ENCODE measurements at regions not wholly inside any gene's neighbourhood (a gene's known extent, or its start where the extent isn't known, plus 50 kb on each side); places are given as distances from the start of the nearest gene placed in this dataset.

DNA sequence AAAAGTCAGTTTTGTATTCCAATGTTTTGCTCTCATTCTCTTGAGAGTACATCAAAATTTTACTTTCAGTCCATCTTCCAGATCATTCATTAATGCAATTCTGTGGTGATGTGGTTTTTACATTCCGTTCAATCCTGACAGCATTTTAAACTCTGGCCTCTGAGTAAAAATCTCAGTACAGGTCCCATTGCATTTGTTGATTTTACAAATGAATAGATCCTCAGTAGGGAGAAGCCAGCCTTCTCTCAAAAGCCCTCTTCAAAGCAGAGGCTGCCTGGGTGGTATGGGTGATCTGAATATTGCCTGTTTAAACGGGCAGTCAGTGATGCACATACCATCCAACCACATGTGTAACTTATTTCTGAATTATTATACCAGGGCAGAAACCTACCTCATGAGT is 72.5 kb upstream of the TSC22D2 start:
- Histone ChIP-seq H3K36me3 (ENCODE audit: insufficient read depth, low read length, poor library complexity, severe bottlenecking) (no peaks in the 10 kb centered on the region), H3K27ac (ENCODE audit: low read depth, low read length, poor library complexity, severe bottlenecking) (no peak overlapping the region), H3K4me3 (ENCODE audit: low read depth, low read length, poor library complexity, severe bottlenecking) (no peak overlapping the region), H3K27me3 (replicated peaks; ENCODE audit: insufficient read depth, low read depth, low read length, poor library complexity) (no peaks in the 10 kb centered on the region), H3K4me1 (ENCODE audit: insufficient read depth, low read length, poor library complexity, severe bottlenecking) (no peaks in the 10 kb centered on the region), H3K9me3 (ENCODE audit: low read depth, low read length, poor library complexity, severe bottlenecking) (peaks cover 10% of the 10 kb centered on the region)
- CTCF ChIA-PET: no interaction called here
- no TSS peak for BruUV-seq (replicated peaks)
- intact Hi-C loops (cut with micrococcal nuclease; ENCODE audit: unreplicated experiment): no loop called here
- TF ChIP-seq, protein P1, sequence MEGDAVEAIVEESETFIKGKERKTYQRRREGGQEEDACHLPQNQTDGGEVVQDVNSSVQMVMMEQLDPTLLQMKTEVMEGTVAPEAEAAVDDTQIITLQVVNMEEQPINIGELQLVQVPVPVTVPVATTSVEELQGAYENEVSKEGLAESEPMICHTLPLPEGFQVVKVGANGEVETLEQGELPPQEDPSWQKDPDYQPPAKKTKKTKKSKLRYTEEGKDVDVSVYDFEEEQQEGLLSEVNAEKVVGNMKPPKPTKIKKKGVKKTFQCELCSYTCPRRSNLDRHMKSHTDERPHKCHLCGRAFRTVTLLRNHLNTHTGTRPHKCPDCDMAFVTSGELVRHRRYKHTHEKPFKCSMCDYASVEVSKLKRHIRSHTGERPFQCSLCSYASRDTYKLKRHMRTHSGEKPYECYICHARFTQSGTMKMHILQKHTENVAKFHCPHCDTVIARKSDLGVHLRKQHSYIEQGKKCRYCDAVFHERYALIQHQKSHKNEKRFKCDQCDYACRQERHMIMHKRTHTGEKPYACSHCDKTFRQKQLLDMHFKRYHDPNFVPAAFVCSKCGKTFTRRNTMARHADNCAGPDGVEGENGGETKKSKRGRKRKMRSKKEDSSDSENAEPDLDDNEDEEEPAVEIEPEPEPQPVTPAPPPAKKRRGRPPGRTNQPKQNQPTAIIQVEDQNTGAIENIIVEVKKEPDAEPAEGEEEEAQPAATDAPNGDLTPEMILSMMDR (conservative IDR thresholded peaks at IDR 0.05; ENCODE audit: low read depth, low read length): no peak
- no peak for TF ChIP-seq EZH2 (IDR thresholded peaks at IDR 0.05; ENCODE audit: borderline replicate concordance, low read depth, low read length, poor library complexity, severe bottlenecking)
- DNase-seq (ENCODE audit: low spot score): no peak
- POLR2A ChIA-PET (ENCODE audit: low non-redundant PET): no interaction called here

DNA sequence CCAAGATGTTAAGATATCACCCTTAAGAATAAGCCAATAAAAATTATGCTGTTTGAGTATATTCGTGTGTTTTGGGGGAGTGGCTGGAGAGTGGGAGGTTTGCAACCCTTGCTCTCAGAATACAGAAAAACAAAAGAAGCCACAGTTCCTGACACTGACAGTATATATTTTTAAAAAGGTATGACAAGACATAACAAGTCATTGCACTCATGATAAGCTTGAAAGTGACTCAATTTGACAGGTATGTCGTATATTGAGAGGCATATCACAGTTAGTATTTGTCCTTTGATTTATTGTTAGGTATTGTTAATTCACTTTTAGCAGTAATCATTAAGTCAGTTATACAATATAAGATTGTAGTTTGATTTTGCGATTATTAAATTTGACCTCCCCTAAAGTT is 73.1 kb upstream of the TSC22D2 start:
- intact Hi-C loops (cut with micrococcal nuclease; ENCODE audit: unreplicated experiment): no loop called here
- H3K36me3 ChIP-seq (ENCODE audit: insufficient read depth, low read length, poor library complexity, severe bottlenecking): no peaks in the 10 kb centered on the region
- ChIA-PET CTCF (no interaction called here), POLR2A (ENCODE audit: low non-redundant PET) (no interaction called here)
- DNase-seq (ENCODE audit: low spot score): no peak
- no peak overlapping the region for H3K27ac ChIP-seq (ENCODE audit: low read depth, low read length, poor library complexity, severe bottlenecking)
- H3K9me3 ChIP-seq (ENCODE audit: low read depth, low read length, poor library complexity, severe bottlenecking): peaks cover 10% of the 10 kb centered on the region
- no peaks in the 10 kb centered on the region for H3K27me3 ChIP-seq (replicated peaks; ENCODE audit: insufficient read depth, low read depth, low read length, poor library complexity)
- TF ChIP-seq EZH2 (IDR thresholded peaks at IDR 0.05; ENCODE audit: borderline replicate concordance, low read depth, low read length, poor library complexity, severe bottlenecking): no peak
- TF ChIP-seq, protein P1 (conservative IDR thresholded peaks at IDR 0.05; ENCODE audit: low read depth, low read length): no peak
- H3K4me1 ChIP-seq (ENCODE audit: insufficient read depth, low read length, poor library complexity, severe bottlenecking): no peaks in the 10 kb centered on the region
- BruUV-seq (replicated peaks): no TSS peak
- H3K4me3 ChIP-seq (ENCODE audit: low read depth, low read length, poor library complexity, severe bottlenecking): no peak overlapping the region

DNA sequence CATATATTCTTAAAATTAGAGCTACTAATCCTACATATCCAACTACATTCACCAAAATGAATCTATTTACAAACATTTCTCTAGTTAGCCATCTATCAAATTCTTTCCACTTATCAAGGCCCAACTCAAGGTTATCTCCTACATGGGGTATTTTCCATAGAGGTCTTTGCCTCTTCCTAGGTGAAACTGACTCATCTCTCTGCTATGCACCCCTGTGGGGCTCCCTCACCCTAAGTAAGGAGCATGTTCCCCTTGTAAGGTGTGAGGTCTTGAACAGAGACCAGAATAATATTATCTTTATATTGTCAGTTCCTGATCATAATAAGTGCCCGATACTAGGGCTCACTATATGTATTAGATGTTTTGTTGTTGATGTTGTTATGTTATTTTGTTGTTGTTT is 74.6 kb upstream of the TSC22D2 start:
- CTCF ChIA-PET: no interaction called here
- Histone ChIP-seq H3K27me3 (replicated peaks; ENCODE audit: insufficient read depth, low read depth, low read length, poor library complexity) (no peaks in the 10 kb centered on the region), H3K27ac (ENCODE audit: low read depth, low read length, poor library complexity, severe bottlenecking) (no peak overlapping the region), H3K36me3 (ENCODE audit: insufficient read depth, low read length, poor library complexity, severe bottlenecking) (no peaks in the 10 kb centered on the region), H3K4me1 (ENCODE audit: insufficient read depth, low read length, poor library complexity, severe bottlenecking) (no peaks in the 10 kb centered on the region), H3K9me3 (ENCODE audit: low read depth, low read length, poor library complexity, severe bottlenecking) (peaks cover 9% of the 10 kb centered on the region), H3K4me3 (ENCODE audit: low read depth, low read length, poor library complexity, severe bottlenecking) (no peak overlapping the region)
- TF ChIP-seq EZH2 (IDR thresholded peaks at IDR 0.05; ENCODE audit: borderline replicate concordance, low read depth, low read length, poor library complexity, severe bottlenecking): no peak
- TF ChIP-seq, protein P1 (conservative IDR thresholded peaks at IDR 0.05; ENCODE audit: low read depth, low read length): no peak
- intact Hi-C loops (cut with micrococcal nuclease; ENCODE audit: unreplicated experiment): no loop called here
- DNase-seq (ENCODE audit: low spot score): no peak
- POLR2A ChIA-PET (ENCODE audit: low non-redundant PET): no interaction called here
- no TSS peak for BruUV-seq (replicated peaks)
